Liver (tissue), 8 donors: ENCODE measurements at regions not wholly inside any gene's neighbourhood (a gene's known extent, or its start where the extent isn't known, plus 50 kb on each side); places are given as distances from the start of the nearest gene placed in this dataset.

Experiments
- DNase-seq: peaks from one replicate; pipeline ENCODE4 v3.0.0-alpha.2; 2017; ENCODE audit warnings: low spot score
- H3K27ac ChIP-seq, 2 donors: one replicate each; pipeline ENCODE4 v1.7.0; 2013; ENCODE audit warnings: inconsistent platforms in 2 of 2, low read length in 2 of 2, control low read depth in 1 of 2, low read depth in 1 of 2, mild to moderate bottlenecking in 1 of 2
- H3K27me3 ChIP-seq, 4 donors: one replicate each; pipeline versions ENCODE4 v1.6.1 to v1.7.0; 2013; ENCODE audit warnings: low read length in 3 of 4, inconsistent platforms in 1 of 4, mild to moderate bottlenecking in 1 of 4, moderate library complexity in 1 of 4; ENCODE audit not compliant: control insufficient read depth in 4 of 4, insufficient read depth in 4 of 4
- H3K36me3 ChIP-seq, 4 donors: one replicate each; pipeline versions ENCODE4 v1.6.1 to v1.7.0; 2013; ENCODE audit warnings: low read length in 3 of 4, mild to moderate bottlenecking in 3 of 4, low read depth in 1 of 4, moderate library complexity in 1 of 4; ENCODE audit not compliant: control insufficient read depth in 4 of 4, insufficient read depth in 3 of 4
- H3K4me1 ChIP-seq, 4 donors: one replicate each; pipeline versions ENCODE4 v1.6.1 to v1.7.0; 2013; ENCODE audit warnings: low read length in 3 of 4, mild to moderate bottlenecking in 3 of 4, moderate library complexity in 1 of 4; ENCODE audit not compliant: control insufficient read depth in 4 of 4, insufficient read depth in 4 of 4
- H3K4me3 ChIP-seq, 3 donors: one replicate each; pipeline versions ENCODE4 v1.6.1 to v1.7.0; 2013; ENCODE audit warnings: low read length in 3 of 3, control low read depth in 1 of 3, low read depth in 1 of 3, mild to moderate bottlenecking in 1 of 3
- H3K9ac ChIP-seq, 2 donors: one replicate each; pipeline ENCODE4 v1.7.0; 2013; ENCODE audit warnings: low read length in 2 of 2, mild to moderate bottlenecking in 2 of 2, moderate library complexity in 2 of 2, control low read depth in 1 of 2, low read depth in 1 of 2
- H3K9me3 ChIP-seq, 4 donors: one replicate each; pipeline versions ENCODE4 v1.6.1 to v1.7.0; 2013; ENCODE audit warnings: low read length in 3 of 4; ENCODE audit not compliant: control insufficient read depth in 4 of 4
- CTCF ChIP-seq: fragments of 150-350 bp; IDR thresholded peaks from 2 replicates; pipeline ENCODE4 v1.5.1; 2017; ENCODE audit warnings: improper control_type of control experiment, low read depth, low read length; ENCODE audit not compliant: missing input control
- EGR1 ChIP-seq, 2 donors: IDR thresholded peaks; 2 replicates each; pipeline ENCODE4 v1.6.1; 2016 to 2018; ENCODE audit warnings: antibody characterized with exemption in 2 of 2, low read depth in 2 of 2
- GABPA ChIP-seq, 2 donors: IDR thresholded peaks in 1 of 2; conservative IDR thresholded peaks in 1 of 2; 2 replicates each; pipeline ENCODE4 v1.6.1; 2016; ENCODE audit warnings: antibody characterized with exemption in 2 of 2, mild to moderate bottlenecking in 1 of 2, moderate library complexity in 1 of 2
- HNF4G ChIP-seq: IDR thresholded peaks from 2 replicates; pipeline ENCODE4 v1.6.1; 2016; ENCODE audit warnings: antibody characterized with exemption
- JUND ChIP-seq, 2 donors: IDR thresholded peaks; 2 replicates each; pipeline ENCODE4 v1.6.1; 2016; ENCODE audit warnings: antibody characterized with exemption in 2 of 2
- MAX ChIP-seq: IDR thresholded peaks from 2 replicates; pipeline ENCODE4 v1.6.1; 2016; ENCODE audit warnings: antibody characterized with exemption
- NR2F2 ChIP-seq: IDR thresholded peaks from 2 replicates; pipeline ENCODE4 v1.6.1; 2016; ENCODE audit warnings: antibody characterized with exemption
- RAD21 ChIP-seq, 2 donors: IDR thresholded peaks; 2 replicates each; pipeline ENCODE4 v1.6.1; 2016; ENCODE audit warnings: antibody characterized with exemption in 2 of 2, mild to moderate bottlenecking in 2 of 2
- REST ChIP-seq: IDR thresholded peaks from 2 replicates; pipeline ENCODE4 v1.6.1; 2016; ENCODE audit warnings: antibody characterized with exemption, mild to moderate bottlenecking
- RXRA ChIP-seq, 2 donors: IDR thresholded peaks; 2 replicates each; pipeline ENCODE4 v1.6.1; 2017 to 2018; ENCODE audit warnings: antibody characterized with exemption in 2 of 2, mild to moderate bottlenecking in 1 of 2
- SP1 ChIP-seq: IDR thresholded peaks from 2 replicates; pipeline ENCODE4 v1.6.1; 2018; ENCODE audit warnings: antibody characterized with exemption, mild to moderate bottlenecking
- TAF1 ChIP-seq: conservative IDR thresholded peaks from 2 replicates; pipeline ENCODE4 v1.6.1; 2016; ENCODE audit warnings: antibody characterized with exemption, mild to moderate bottlenecking
- YY1 ChIP-seq: IDR thresholded peaks from 2 replicates; pipeline ENCODE4 v1.6.1; 2016; ENCODE audit warnings: antibody characterized with exemption, mild to moderate bottlenecking
- ZBTB33 ChIP-seq: IDR thresholded peaks from 2 replicates; pipeline ENCODE4 v1.6.1; 2016; ENCODE audit warnings: antibody characterized with exemption
- WGBS: extraction: QIAGEN DNeasy Blood & Tissue Kit; methylation state at CpG from one replicate; pipeline ENCODE4 v1.1.7; 2013; 5-methylcytosine and 5-hydroxymethylcytosine counted together
- donor health status: healthy.
- donor health status: healthy.
- donor health status: healthy.
- donor health status: healthy.
- donor health status: healthy.

- Histone ChIP-seq H3K27me3 (no peaks in the 10 kb centered on the region), H3K36me3 (no peaks in the 10 kb centered on the region), H3K27ac (no peak overlapping the region), H3K4me1 (no peaks in the 10 kb centered on the region), H3K9me3 (no peaks in the 10 kb centered on the region), H3K4me3 (no peak overlapping the region), H3K9ac (no peak overlapping the region)
- 89% methylated on average over 2 of the region's 2 CpGs for WGBS
- no peak for DNase-seq
- TF ChIP-seq RAD21 (IDR thresholded peaks at IDR 0.05) = no peak
- TF ChIP-seq CTCF = no peak
- TF ChIP-seq ZBTB33 = no peak
- no peak for TF ChIP-seq GABPA (IDR thresholded peaks at IDR 0.05 in 1 of 2, conservative IDR thresholded peaks at IDR 0.05 in 1 of 2)
These were observed 1149.5 kb upstream of the FANCL start for GRCh38 chr2:59390581-59390980.

GRCh38 chr2:59389240-59389639 is 1148.1 kb upstream of the FANCL start:
- Histone ChIP-seq H3K36me3 (no peaks in the 10 kb centered on the region), H3K27me3 (no peaks in the 10 kb centered on the region), H3K27ac (no peak overlapping the region), H3K4me3 (no peak overlapping the region), H3K9me3 (no peaks in the 10 kb centered on the region), H3K9ac (no peak overlapping the region), H3K4me1 (no peaks in the 10 kb centered on the region)
- no peak for DNase-seq
- 16% methylated on average over 1 of the region's 1 CpG for WGBS
- TF ChIP-seq EGR1 (IDR thresholded peaks at IDR 0.05; ENCODE audit: low read depth in 2 of 2) = no peak
- TF ChIP-seq YY1 = no peak
- TF ChIP-seq REST = no peak
- no peak for TF ChIP-seq JUND (IDR thresholded peaks at IDR 0.05)
- no peak for TF ChIP-seq RAD21 (IDR thresholded peaks at IDR 0.05)
- no peak for TF ChIP-seq NR2F2
- no peak for TF ChIP-seq TAF1
- TF ChIP-seq MAX = no peak
- TF ChIP-seq SP1 = no peak
- no peak for TF ChIP-seq CTCF
- TF ChIP-seq ZBTB33 = no peak
- TF ChIP-seq RXRA (IDR thresholded peaks at IDR 0.05) = no peak
- no peak for TF ChIP-seq HNF4G
